Islet of Langerhans (tissue), 1 donor: ENCODE measurements at regions not wholly inside any gene's neighbourhood (a gene's known extent, or its start where the extent isn't known, plus 50 kb on each side); places are given as distances from the start of the nearest gene placed in this dataset.
"Not testable (repeated sequence)": the region's sequence is repeated elsewhere in the genome, so short reads cannot be mapped to it uniquely, and the experiment has no call there.

Experiments
- FAIRE-seq: peaks from one replicate; lab custom pipeline; 2011; peaks lifted over from hg19 to GRCh38; lab: Jason Lieb, UNC

- FAIRE-seq = no peak
Observed at GRCh38 chr17:22138861-22139469, 446.6 kb downstream of the KCNJ18 start.

GRCh38 chr17:22142091-22142490, 449.8 kb downstream of the KCNJ18 start:
- FAIRE-seq = no peak

- no peak for FAIRE-seq
Observed at GRCh38 chr17:22145605-22146178, 453.4 kb downstream of the KCNJ18 start.

GRCh38 chr17:22158364-22158763, 466.0 kb downstream of the KCNJ18 start:
- no peak for FAIRE-seq

- no peak for FAIRE-seq
Observed at GRCh38 chr17:22161376-22161775, 469.1 kb downstream of the KCNJ18 start.

- no peak for FAIRE-seq
Observed at GRCh38 chr17:22171631-22172030, 479.3 kb downstream of the KCNJ18 start.

- FAIRE-seq = no peak
Observed at GRCh38 chr17:22193113-22193512, 500.8 kb downstream of the KCNJ18 start.

- not testable (repeated sequence) for FAIRE-seq
Observed at GRCh38 chr17:22200187-22200586, 507.9 kb downstream of the KCNJ18 start.

- no peak for FAIRE-seq
Observed at GRCh38 chr17:22202702-22203101, 510.4 kb downstream of the KCNJ18 start.

GRCh38 chr17:22203208-22203715, 510.9 kb downstream of the KCNJ18 start:
- no peak for FAIRE-seq

GRCh38 chr17:22204076-22204475, 511.8 kb downstream of the KCNJ18 start:
- FAIRE-seq = not testable (repeated sequence)

- FAIRE-seq = not testable (repeated sequence)
Observed at GRCh38 chr17:22210212-22210611, 517.9 kb downstream of the KCNJ18 start.

GRCh38 chr17:22213169-22213568, 520.8 kb downstream of the KCNJ18 start:
- not testable (repeated sequence) for FAIRE-seq

- FAIRE-seq = no peak
Observed at GRCh38 chr17:22217135-22217534, 524.8 kb downstream of the KCNJ18 start.

GRCh38 chr17:22221344-22221743, 529.0 kb downstream of the KCNJ18 start:
- no peak for FAIRE-seq

GRCh38 chr17:22226477-22226876, 534.2 kb downstream of the KCNJ18 start:
- not testable (repeated sequence) for FAIRE-seq

- FAIRE-seq = not testable (repeated sequence)
Observed at GRCh38 chr17:22226932-22227331, 534.6 kb downstream of the KCNJ18 start.

- not testable (repeated sequence) for FAIRE-seq
Observed at GRCh38 chr17:22227699-22228553, 535.6 kb downstream of the KCNJ18 start.

- not testable (repeated sequence) for FAIRE-seq
Observed at GRCh38 chr17:22229821-22230220, 537.5 kb downstream of the KCNJ18 start.

GRCh38 chr17:22233382-22233781, 541.1 kb downstream of the KCNJ18 start:
- no peak for FAIRE-seq

- FAIRE-seq = no peak
Observed at GRCh38 chr17:22242472-22242871, 550.1 kb downstream of the KCNJ18 start.

GRCh38 chr17:22251498-22251897, 559.2 kb downstream of the KCNJ18 start:
- FAIRE-seq = no peak

GRCh38 chr17:22253007-22253406, 560.7 kb downstream of the KCNJ18 start:
- FAIRE-seq = no peak
